Lung microvascular endothelial cell (primary cell): ENCODE measurements at regions not wholly inside any gene's neighbourhood (a gene's known extent, or its start where the extent isn't known, plus 50 kb on each side); places are given as distances from the start of the nearest gene placed in this dataset.
"Not testable (repeated sequence)": the region's sequence is repeated elsewhere in the genome, so short reads cannot be mapped to it uniquely, and the experiment has no call there.

Experiments used
- DNase-seq, 2 donors: peaks; one replicate each; pipeline versions ENCODE4 v3.0.0 to v3.0.0-alpha.2; 2010; ENCODE audit warnings: low read depth in 2 of 2

DNA sequence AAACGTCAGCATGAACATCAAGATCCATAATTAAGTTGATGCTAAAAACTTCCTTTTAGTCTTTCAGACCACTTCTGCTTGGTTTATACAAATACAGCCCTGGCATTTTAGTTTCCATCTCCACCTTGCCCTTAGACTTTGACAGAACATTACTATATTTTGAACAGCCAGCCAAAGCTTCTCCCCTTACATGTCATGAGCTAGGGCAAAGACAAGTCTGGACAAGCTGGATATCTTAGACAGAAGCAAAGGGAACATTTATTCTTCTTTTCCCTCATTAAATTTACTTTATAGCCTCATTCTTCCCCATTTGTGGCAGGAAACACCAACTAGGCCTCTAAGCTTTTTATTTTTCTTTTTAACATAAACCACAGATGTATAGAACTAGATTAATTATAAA lies 403.3 kb downstream of the SUCLG1 start:
- no peak for DNase-seq

DNA sequence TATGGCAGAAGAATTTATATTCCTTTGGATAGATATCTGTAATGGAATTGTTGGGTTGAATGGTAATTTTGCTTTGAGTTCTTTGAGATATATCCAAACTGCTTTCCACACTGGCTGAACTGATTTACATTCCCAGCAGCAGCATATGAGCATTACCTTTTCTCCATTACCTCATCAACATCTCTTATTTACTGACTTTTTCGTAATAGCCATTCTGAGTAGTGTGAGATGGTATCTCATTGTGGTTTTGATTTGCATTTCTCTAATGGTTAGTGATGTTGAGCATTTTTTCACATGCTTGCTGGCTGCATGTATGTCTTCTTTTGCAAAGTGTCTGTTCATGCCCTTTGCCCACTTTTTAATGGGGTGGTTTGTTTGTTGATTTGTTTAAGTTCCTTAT lies 404.5 kb downstream of the SUCLG1 start:
- not testable (repeated sequence) for DNase-seq

DNA sequence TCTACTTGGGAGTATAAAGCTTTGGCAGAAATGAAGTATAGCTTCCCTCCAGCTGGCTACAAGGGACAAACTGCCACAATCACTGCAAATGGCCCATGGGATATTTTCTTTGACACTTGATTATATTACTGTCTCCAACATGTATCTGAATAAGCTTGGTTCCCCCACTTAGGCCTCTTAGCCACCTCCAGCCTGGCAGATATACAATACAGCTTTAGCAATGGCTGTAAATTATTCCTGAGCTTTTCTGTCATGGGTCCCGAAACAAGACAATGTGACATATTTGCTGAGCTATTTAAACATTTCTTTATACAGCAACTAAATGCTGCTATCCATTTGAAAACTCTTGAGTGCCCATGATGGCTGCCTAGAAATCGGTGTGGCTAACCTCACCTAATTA lies 406.2 kb downstream of the SUCLG1 start:
- no peak for DNase-seq

DNA sequence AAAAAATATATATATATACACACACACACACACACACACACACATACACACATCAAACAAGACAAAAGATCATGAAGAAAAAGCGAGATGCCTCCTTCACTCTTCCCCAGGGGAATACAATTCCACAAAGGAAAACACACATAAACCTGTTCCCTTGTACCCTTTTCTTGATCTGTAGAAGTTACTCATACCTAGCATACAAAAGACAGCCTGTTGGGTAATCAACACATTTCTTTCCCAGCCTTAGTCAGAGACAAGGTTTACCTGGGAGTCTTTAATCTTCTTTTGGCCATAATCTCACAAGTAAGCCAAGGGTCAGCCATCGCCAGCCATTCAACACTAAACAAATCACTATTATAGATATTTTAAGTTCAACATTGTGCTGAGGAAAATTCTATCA lies 407.0 kb downstream of the SUCLG1 start:
- no peak for DNase-seq

DNA sequence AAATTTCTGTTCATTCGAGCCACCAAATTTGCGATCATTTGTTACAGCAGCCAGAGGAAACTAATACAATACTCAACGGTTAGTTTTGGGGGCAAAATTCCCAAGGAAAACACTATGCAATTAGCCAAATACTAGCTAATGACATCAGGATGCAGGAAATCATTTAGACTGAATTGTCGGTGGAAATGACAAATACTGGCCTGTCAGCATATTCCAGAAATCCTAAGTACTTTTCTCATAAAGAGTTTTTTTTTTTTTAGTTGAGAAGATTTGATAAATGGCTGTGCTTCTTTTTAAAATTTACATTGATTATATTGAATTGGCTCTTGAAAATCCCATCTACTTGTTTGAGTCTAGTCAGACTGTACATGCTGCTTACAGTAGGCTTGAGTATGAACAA lies 410.1 kb downstream of the SUCLG1 start:
- DNase-seq, result no peak

DNA sequence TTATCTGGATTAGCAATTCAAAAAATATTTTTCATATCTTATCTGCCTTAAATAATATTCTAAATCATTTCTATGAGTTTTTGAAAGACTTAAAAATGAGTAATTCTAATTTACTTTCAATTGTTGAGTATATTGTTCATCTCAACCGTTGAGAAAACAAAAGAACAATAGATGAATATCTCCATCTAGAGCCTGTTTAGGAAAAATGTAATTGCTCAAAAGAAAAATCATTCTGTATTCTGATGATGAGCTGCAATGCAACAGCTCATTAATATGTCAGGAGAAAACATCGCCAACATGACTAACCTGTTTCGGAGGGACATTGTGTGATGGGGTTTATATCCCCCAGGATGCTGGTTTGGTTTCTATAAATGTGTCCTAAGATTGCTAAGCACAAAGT lies 417.6 kb downstream of the SUCLG1 start:
- DNase-seq, result no peak

DNA sequence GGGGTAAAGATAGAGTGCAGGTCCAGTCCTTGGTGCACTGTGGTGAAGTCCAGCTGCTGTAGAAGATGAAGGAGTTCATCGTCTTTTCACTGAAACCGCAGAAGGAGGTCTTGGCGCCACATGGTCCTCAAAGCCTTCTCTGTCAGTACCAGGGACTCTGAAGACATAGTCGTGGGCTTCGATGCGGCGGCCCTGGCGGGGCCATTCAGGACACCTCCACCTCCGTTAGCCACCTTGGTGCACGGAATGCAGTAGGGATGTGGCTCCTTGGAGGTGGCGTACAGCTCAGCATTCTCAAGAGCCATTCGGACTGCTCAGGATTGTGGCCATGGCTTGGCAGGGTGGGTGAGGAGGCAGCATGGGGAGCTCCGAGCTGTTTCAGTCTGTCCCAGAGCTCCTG lies 418.8 kb downstream of the SUCLG1 start:
- DNase-seq, result no peak

DNA sequence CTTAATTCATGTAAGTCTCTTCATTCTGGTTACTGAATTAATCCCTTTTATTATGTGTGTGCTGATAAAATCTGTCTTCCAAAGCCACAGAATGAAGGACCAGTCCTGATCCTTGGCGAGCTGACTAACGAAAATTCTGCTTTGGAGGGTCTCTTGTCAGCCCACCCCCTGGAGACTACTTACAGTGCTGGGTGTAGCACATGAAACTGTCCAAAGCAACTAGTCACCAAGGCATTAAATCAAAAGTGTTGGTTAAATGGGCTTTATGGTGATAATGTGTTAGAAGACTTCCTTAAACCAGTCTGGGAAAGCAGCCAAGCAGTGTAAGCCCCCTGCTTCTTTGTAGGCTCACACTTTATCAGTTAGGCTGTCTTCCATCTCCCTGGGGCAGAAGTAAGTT lies 420.2 kb downstream of the SUCLG1 start:
- DNase-seq, result no peak

DNA sequence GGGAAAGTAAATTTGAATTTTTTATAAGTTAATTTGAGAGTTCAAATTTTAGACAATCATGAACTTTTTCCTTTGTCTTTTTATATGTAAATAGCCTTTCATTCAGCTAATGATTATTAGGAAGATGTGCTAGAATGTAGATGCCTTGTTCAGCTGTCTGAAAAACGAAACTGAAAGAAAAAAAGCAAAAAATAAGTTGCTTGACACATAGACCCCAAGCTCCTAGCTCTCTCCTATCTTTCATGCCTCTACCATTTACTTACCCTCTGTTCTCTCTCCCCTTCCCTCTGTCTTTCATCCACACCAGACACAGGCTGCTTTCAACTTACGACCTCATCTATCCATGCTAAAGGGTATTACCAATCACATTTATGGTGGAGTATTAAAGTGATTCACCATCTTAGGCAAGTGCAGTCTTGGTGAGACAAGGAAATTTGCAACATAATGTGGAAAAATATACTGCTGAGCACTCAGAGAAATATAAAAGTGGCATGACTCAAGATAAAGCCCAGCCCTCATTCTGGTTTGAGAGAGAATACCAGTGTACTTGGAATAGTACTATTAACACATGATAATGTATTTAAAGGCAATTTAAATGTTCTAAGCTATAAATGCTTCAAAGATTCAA lies 425.6 kb downstream of the SUCLG1 start:
- no peak for DNase-seq

DNA sequence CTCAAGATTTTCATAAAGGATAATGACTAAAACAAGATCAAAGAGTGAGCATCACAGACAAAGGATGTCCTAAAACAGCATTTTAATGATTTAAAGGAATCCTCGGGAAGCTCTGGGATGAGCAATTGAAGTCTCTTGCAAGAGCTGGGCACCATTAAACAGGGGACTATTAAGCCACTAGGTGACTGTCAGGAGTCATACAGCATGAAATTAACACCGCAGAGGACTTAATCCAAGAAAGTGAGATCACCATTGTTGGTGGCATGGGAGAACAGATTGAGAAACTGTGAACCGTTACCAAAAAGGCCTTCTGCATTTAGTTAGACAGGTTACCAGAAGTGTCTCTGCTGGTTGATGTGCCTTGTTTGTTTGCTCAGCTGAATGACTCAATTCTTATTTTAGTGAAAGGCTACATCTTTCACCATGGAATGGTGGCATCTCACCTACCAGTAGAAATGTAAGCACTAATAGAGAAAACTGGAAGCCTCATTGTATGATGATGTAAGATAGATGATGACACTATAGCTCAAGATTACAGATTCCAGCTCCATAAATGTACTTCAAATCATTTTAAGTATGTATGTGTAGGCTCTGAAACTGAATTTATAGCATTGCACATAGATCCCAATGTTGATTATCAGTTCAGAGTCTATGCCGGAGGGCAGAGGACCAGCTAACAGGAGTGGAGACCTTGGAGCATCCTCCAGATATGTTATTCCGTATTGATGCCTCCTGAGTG lies 427.6 kb downstream of the SUCLG1 start:
- no peak for DNase-seq

DNA sequence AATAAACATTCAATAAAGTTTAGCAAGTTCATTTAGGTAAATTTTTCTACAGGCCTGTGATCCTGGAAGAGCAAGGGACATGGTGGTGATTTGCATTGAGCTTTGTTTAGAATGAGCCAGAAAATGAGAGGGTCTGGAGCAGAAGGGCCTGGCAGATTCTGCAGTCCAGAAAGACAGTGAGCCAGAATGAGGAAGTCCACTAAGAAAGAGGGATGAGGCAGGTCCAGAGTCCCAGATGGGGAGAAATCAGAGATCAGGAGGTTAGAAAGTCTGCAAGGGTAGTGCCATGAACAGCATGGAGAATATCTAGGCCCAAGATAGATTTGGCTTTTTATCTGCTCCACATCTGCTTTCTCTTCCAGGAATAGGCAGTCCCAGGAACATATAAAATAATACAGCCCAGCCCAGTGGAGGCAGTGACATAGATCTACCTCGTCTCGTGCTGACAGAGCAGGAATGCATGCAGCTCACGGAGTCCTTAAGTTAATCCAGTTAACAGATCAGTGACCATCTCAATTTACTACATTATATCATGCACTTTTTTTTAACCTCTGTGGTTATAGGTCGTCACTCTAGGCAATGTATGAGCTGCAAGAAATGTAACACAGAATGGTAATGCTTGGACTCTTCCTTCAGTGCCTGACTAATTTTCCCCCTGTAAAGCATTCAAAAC lies 429.0 kb downstream of the SUCLG1 start:
- no peak for DNase-seq

DNA sequence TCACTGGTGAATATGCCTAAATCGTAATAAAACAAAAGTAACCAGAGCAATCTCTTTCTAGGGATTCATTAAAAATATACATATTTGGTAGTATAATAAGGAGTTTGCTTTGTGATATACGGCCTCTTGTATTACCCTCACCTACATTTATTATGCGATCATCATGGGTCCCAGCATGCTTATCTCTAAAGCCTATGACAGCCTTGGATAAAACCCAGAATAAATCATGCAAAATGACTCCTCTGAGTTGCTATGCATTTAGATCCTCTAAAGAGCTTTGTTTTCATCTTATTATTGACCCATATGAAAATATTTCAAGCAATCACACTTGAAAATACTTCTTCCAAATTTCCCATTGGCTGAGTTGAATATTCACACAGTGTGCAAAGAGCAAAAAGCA lies 432.3 kb downstream of the SUCLG1 start:
- DNase-seq, result no peak

DNA sequence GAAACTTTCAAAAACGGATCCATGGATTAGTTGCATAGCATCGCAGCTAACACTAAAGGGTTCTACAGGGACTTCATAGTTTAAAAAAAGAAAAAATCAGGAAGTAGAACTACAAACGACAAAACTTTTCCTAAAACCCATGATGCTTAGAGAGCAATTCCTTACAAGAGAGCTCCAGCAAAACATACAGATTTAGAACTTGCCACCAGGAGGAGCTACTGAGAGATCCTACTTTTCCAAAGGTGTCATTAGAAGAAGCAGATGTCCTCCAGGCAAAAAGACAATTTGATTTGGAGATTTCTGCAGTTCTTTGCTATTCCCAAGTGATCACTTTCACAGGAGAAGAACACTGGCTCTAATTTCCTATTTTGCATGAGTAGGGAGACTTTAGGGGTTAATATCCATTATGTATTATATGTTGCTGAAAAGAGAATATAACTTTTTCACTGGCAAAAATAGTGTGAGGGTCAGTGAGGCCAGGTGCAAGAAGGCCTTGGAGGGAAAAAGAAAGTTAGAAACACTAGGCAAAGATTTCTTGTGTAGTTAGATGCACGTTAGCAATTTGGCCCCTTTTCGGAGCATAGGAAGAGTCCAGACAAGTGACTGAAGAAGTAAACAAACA lies 436.2 kb downstream of the SUCLG1 start:
- DNase-seq, result peak; percentile 38 to 50

DNA sequence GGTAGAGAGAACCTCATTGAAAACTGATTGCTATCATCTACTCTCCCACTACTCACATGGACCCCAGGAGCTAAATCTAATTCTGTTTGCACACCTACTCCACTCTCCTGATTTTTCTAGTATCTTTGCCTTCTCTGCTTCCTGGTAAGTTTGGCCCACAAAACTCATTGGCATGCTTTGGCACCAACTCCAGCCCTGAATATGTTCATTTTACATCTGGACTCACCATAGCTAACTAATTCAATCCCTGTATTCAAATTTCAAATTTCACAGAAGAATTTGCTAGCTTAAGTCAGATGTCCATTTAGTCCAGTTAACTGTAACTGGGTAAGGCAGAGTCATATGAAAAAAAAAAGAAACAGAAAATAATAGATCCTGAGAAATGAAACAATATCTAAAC lies 442.1 kb downstream of the SUCLG1 start:
- DNase-seq, result no peak

DNA sequence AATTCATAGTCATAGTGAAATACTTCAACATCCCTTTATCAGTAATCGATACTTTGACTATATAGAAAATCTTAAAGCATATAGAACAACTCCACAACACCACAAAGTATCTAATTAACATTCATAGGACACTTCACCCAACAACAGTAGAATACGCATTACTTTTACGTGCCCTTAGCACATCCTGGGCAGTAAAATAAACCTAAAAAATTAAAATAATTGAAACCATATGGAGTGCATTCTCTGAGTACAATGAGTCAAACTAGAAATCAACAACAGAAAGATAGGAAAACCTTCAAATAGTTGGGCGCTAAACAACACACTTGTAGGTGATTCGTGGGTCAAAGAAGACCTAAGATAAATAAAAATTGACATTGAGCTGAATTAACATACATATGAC lies 442.9 kb downstream of the SUCLG1 start:
- no peak for DNase-seq

DNA sequence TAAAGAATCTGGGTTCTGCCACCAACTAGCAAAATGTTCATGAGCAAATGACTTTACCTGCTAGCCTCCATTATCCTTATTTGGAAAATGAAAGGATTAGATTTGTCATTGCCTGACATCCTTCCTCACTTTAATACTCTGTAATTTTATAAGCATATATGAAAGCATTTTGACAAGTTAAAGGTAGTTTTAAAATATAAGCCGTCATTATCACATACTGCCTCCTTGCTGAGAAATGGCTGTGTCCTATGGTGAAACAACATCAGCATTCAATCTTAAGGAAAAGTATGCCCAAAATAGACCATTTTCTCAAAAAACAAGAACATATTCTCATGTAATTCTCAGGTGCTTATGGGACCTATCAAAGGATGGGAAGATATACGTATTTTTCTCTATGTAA lies 461.2 kb downstream of the SUCLG1 start:
- no peak for DNase-seq

DNA sequence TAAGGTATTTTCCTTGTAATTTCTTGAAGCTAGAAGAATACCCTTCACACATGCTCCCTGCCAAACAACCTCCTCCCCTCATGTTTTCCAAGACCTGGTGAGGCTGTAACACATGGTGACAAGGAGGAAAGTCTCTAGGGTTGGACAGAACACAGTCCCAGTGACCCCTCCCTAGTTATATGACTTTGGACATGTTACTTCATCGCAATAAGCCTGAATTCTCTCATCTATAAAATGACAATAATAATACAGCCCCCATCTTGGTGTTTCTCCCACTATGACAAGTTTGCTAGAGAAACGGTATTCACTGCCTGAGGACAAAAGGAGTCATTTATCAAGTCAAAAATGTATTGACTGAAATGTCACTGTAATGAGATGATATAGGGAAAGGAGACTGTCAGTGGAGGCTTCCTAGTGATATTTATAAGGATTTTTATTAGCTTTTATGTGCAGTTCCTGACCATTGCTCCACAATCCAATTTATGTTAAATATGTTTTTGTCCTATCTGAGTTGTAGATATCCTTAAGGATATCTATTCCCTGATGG lies 464.4 kb downstream of the SUCLG1 start:
- no peak for DNase-seq

DNA sequence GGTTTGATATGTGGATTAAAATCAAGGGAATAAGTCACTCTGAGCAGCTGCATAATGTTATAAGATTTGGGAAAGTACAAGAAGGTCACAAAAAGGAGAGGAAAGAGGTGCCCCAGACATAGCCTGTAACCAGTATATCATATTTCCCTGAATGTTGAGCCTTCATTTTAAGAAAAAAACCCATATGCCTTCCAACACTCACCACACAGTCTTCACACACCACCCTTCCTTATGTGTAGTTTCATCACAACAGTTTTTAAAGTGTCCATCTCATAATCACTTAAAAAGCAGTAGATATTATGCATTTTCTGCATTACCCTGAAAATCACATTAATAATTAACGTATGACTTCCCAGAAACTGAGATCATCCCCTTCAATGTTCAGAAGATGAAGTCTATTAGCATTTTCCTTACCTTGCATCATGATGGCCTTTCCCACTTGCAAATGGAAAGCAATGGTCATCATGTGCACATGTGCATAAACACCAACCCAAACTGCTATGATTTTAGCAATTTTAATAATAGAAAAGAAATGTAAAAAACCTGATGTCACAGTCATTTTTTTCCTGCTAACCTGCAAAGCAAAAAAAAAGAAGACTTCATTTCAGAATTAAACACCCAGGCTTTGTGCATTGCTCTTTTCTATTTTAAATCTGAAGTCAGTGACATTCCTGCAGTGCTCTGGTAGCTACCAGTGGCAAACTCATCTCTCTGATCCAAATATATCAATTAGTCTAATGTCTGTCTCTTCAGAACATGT lies 465.0 kb downstream of the SUCLG1 start:
- no peak for DNase-seq

DNA sequence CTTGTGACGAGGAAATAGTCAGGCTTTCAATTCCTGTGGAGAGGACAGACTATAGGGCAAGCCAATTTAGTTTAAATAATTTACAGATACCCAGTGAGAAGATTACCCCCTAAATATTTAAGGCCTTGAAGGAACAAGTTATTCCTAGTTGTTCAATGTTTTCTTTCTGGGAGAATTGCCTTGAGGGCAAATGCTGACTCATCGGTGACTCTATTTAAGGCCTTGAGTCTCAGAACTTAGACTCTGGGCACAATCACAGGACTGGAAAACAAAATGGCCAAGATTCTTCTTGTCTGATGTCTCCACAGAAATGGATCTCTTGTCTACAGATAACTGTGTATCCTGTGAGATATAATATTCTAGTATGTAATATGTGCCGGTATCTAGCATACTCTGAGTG lies 467.1 kb downstream of the SUCLG1 start:
- DNase-seq, result no peak

DNA sequence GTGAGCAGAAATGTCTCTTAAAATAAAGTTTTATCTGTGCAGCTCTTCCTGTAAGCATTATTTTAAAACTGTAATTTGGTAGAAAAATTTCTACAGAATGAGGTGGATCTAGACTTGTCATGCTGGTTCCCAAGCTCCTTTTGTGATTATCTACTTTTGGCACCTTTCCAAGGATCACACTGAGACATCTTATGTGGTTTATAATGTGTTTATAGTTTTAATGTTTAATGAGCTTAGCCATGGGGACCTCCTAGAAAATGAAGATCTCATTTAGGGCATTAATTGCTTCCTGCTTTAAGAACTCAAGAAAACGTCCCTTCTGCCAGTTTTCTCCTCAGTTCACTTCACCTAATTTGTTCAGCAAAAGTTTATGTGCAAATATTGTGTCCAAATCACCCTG lies 468.4 kb downstream of the SUCLG1 start:
- DNase-seq, result no peak

DNA sequence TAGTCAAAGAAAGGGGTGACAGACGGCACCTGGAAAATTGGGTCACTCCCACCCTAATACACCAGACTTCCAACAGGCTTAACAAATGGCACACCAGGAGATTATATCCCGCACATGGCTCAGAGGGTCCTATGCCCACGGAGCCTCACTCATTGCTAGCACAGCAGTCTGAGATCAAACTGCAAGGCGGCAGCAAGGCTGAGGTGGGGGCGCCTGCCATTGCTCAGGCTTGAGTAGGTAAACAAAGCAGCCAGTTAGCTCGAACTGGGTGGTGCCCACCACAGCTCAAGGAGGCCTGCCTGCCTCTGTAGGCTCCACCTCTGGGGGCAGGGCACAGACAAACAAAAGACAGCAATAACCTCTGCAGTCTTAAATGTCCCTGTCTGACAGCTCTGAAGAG lies 482.5 kb downstream of the SUCLG1 start:
- DNase-seq, result not testable (repeated sequence)

DNA sequence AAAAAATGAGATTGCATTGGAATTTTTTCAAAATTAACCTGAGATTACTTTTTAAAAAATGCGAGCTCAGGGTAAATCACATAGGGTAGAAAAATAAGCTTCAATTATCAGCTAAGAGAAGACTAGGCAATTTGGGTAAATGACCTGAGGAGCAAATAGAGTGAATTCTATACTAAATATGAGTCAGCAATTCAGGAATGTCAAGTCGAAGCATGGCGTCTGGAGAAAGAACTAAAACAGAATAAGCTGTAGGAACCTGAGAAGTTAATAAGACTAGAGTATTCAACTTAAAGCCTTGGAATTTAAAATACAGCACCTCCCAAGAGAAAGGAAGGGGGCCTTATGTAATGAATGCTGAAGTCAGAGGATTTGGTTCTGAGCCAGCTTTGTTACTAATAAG lies 487.0 kb downstream of the SUCLG1 start:
- no peak for DNase-seq
